ENCODE measurements at regions not wholly inside any gene's neighbourhood (a gene's known extent, or its start where the extent isn't known, plus 50 kb on each side); places are given as distances from the start of the nearest gene placed in this dataset.
"Not testable (repeated sequence)": the region's sequence is repeated elsewhere in the genome, so short reads cannot be mapped to it uniquely, and the experiment has no call there.

DNA sequence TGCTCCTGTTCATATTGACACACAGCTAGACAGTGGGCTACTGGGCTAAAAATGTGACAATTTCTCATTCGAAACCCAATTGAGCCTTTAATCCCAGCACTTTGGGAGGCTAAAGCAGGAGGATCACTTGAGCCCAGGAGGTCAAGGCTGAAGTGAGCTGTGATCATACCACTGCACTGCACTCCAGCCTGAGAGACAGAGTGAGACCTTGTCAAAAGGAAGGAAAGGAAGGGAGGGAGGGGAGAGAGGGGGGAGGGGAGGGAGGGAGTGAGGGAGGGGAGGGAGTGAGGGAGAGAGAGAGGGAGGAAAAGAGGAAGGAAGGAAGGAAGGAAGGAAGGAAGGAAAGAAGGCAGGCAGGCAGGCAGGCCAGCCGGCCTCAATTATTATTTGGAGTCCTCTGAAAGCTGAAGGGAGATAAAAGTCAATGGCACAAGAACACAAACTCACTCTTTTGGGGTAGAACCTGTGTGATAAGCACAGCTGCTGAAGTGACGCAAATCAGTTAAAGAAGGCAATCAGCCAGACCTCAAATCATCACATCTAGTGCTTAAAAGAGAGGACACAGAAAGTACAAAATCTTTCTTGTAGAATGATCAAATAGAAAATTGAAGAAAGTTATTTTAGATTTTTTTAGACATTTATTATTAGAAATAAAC lies 98.1 kb downstream of the CCDC71L start:
- DNase-seq (ENCODE audit: low read depth in 2 of 2) = no peak

DNA sequence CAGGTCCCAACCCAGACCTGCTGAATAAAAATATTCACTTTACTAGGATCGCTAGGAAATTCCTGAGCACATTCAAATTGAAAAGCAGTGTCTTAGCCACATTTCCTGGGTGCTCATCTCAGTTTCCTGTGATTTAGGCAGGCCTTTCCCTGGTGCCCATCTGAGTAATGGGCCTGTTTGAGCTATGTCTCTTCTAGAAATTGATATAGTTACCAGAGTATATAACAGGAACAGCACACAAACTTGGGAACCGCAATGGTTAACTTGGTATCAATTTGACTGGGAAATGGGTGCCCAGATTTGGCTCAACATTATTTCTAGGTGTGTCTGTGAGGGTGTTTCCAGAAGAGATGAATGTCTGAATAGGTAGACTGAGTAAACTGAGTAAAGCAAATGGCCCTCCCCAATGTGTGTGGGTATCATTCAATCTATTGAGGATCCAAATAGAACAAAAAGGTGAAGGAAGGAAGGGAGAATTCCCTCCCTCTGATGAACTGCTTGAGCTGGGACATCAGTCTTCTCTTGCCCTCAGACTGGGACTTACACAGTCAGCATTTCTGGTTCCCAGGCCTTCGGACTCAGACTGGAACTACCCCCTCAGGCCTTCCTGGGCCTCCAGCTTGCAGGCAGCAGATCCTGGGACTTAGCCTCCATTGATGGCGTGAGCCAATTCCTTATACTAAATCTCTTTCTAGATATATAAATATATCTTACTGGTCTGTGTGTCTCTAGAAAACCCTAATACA lies 99.1 kb downstream of the CCDC71L start:
- no peak for DNase-seq (ENCODE audit: low read depth in 2 of 2)

- no peak for DNase-seq (ENCODE audit: low read depth in 2 of 2)
These were observed 99.8 kb downstream of the CCDC71L start for GRCh38 chr7:106561151-106561550.

DNA sequence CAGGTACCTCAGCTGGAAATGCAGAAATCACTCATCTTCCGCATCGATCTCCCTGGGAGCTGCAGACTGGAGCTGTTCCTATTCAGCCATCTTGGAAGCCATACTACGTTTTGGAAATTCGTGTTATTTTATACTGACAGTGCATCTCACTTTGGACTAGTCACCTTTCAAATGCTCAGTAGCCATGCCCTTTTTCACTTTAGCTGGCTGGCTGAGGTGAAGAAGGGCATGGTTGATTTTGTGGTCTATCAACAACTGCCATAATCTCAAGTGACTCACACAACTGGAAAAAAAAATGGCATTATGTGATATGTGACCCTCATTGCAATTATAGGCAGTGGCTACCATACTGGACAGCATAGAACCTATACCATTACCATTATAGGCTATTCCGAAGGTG lies 100.5 kb downstream of the CCDC71L start:
- DNase-seq (ENCODE audit: low read depth in 2 of 2) = no peak

GRCh38 chr7:106556244-106556643 lies 104.7 kb downstream of the CCDC71L start:
- not testable (repeated sequence) for DNase-seq (ENCODE audit: low read depth in 2 of 2)

DNA sequence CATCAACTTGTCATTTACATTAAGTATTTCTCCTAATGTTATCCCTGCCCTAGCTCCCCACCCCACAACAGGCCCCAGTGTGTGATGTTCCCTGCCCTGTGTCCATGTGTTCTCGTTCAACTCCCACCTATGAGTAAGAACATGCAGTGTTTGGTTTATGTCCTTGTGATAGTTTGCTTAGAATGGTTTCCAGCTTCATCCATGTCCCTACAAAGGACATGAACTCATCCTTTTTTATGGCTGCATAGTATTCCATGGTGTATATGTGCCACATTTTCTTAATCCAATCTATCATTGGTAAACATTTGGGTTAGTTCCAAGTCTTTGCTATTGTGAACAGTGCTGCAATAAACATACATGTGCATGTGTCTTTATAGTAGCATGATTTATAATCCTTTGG lies 106.3 kb downstream of the CCDC71L start:
- not testable (repeated sequence) for DNase-seq (ENCODE audit: low read depth in 2 of 2)

- no peak for DNase-seq (ENCODE audit: low read depth in 2 of 2)
These were observed 107.5 kb downstream of the CCDC71L start for GRCh38 chr7:106553446-106553836.

DNA sequence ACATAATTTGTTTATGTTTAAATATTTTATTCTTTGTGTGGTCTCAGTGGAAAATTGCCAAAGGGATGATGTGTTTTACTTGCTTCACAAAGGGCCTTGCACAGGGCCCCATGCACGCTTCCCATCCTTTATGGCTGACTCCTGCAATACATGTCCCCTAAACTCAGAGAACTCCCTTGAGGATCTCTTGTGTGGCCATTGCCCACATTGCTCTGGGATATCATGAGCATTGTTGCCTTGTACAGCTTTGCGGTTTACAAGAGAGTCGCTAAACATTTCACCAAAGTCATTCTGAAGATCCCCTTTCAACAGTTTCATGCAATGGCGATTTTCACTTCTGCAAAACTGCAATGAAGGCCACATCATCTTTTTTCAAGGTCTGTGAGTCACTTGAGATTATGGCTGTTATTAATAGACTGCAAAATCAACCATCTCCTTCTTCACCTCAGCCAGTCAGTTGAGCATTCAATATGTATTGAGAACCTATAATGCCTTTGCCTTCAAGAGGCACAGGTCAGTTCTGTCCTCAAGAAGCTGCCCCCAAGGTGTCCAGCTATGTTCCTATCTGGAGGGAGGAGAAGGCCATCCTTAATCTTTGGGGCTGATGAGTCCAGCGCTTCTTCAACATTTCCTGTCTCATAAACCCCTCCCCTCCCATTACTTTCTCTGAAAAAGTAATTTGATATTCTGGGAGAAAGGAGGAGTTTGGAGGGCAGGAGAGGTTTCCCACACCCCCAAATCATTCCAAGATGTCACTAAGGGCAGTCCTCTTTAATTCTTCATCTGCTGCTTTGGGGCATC lies 108.1 kb downstream of the CCDC71L start:
- no peak for DNase-seq (ENCODE audit: low read depth in 2 of 2)

DNA sequence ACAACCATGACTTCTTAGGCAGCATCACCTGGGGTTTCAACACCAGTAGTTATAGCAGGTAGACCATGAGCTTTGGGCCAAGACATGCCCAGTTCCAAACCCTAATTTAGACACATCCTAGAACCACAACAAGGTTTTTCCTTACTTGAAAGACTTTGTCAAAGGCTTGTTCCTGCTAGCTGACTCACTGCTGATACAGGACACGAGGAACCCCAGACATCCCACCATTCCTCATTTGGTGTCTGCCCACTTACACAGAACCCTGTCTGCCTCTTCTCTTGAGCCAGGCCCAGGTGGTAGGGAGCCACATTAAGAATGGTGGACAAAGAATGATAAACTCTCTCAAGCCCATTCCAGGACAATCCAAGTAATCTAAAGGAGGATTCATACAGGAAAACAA lies 109.0 kb downstream of the CCDC71L start:
- no peak for DNase-seq (ENCODE audit: low read depth in 2 of 2)

DNA sequence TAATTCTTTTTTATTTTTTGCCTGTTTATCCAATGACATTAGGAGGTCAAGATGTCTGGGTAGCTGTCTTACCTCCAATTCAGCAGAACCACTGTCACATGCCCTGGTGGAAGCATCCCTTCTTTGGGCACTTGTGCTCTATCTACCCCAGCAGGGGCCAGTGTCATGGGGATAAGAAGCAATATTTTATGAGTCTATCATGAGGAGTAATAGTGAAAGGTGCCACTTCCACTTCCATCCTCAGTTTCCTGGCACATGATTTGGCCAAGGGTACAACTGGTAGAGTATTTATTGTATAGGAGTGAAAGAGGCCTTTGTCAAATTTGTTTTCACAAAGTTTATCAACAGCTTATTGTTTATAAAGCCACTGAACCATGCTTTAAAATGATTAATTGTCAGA lies 112.5 kb downstream of the CCDC71L start:
- DNase-seq (ENCODE audit: low read depth in 2 of 2) = no peak

GRCh38 chr7:106545275-106545674 lies 115.7 kb downstream of the CCDC71L start:
- no peak for DNase-seq (ENCODE audit: low read depth in 2 of 2)

GRCh38 chr7:106543221-106543757 lies 117.7 kb downstream of the CCDC71L start:
- no peak for DNase-seq (ENCODE audit: low read depth in 2 of 2)

- DNase-seq (ENCODE audit: low read depth in 2 of 2) = peak; percentile 10 to 34
These were observed 118.3 kb downstream of the CCDC71L start for GRCh38 chr7:106542550-106543220.

DNA sequence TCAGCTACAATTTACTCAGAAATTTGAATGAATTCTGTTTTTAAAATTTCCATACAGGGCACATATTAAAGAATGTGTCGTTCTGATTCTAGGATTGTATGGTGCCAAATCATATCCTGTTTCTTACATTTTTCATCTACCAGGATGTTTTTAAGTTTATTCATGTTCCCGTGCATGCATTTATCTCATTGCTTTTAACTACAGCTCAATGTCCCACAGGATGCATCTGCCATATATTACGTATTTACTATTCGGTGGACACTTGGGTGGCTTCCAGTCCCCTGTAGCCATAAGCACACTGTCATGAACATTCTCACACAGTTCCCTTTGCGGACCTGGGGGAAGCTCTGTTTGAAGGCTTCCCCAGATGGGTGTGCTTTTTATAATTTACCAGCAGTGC lies 122.3 kb downstream of the CCDC71L start:
- no peak for DNase-seq (ENCODE audit: low read depth in 2 of 2)

GRCh38 chr7:106537119-106537518 lies 123.8 kb downstream of the CCDC71L start:
- DNase-seq (ENCODE audit: low read depth in 2 of 2) = no peak

GRCh38 chr7:106536079-106536478 lies 124.9 kb downstream of the CCDC71L start:
- DNase-seq (ENCODE audit: low read depth in 2 of 2) = no peak

GRCh38 chr7:106535234-106535932 lies 125.6 kb downstream of the CCDC71L start:
- DNase-seq (ENCODE audit: low read depth in 2 of 2) = no peak

DNA sequence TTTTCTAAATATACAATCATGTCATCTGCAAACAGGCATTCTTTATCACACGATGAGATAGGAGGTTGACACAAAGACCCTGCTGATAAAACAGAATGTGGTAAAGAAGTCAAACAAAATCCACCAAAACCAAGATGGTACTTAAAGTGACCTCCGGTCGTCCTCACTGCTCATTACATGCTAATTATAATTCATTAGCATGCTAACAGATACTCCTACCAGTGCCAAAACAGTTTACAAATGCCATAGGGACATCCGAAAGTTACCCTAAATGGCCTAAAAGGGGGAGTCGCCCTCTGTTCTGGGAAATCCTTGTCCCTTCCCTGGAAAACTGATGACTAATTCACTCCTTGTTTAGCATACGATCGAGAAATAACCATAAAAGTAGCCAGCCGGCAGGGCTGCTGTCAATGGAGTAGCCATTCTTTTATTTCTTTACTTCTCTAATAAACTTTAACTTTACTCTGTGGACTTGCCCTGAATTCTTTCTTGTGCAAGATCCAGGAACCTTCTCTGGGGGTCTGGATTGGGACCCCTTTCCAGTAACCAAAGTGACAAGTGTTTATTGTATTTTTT lies 126.6 kb downstream of the CCDC71L start:
- DNase-seq (ENCODE audit: low read depth in 2 of 2) = no peak

DNA sequence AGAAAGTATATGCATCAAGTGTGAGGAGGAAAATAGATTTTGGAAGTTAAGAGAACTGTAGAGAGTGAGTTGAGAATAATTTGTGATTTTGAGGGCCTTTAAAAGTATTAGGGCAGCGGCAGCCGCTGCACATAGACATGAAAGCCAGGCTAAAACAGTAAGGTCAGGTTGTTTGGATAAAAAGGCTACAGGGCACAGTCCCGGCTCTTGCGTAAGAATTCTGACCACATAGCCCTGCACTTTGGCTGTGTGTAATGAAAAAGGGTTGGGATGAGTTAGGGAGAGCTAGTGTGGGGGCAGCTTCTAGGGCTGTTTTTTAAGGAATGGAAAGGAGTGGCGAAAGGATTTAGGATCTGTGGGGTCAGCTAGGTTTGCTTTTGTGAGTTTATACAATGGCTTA lies 130.8 kb downstream of the CCDC71L start:
- DNase-seq (ENCODE audit: low read depth in 2 of 2) = not testable (repeated sequence)

GRCh38 chr7:106526617-106527016 lies 134.3 kb downstream of the CCDC71L start:
- DNase-seq (ENCODE audit: low read depth in 2 of 2) = not testable (repeated sequence)

DNA sequence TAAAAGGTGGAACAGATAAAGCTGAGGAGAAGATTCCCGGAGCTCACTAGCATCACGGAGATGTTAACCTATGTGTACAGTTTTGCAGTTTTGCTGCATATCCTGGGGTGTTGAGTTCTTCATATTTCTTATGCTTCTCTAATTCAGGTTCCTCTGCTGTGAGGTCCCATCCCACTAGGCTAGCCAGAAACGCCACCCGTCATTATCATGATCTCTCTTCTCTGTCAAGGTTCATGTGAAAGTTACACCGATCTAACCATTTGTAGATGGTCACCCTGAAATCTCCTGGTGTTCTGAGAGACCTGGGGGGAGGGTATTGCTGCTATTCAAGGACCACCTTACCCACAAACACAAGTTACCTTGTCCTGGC lies 136.3 kb downstream of the CCDC71L start:
- no peak for DNase-seq (ENCODE audit: low read depth in 2 of 2)
